ENCODE measurements at regions not wholly inside any gene's neighbourhood (a gene's known extent, or its start where the extent isn't known, plus 50 kb on each side); places are given as distances from the start of the nearest gene placed in this dataset.

GRCh38 chr13:40145139-40145538 is 489.7 kb downstream of the COG6 start:
- H3K4me3 ChIP-seq (ENCODE audit: low read depth, low read length): no peak overlapping the region
- no peak for DNase-seq (ENCODE audit: low read depth)
- no peak for TF ChIP-seq CTCF (IDR thresholded peaks at IDR 0.05; ENCODE audit: insufficient read depth, low read depth, low read length, missing control alignments)

- TF ChIP-seq CTCF (IDR thresholded peaks at IDR 0.05; ENCODE audit: insufficient read depth, low read depth, low read length, missing control alignments): no peak
- H3K4me3 ChIP-seq (ENCODE audit: low read depth, low read length): no peak overlapping the region
- no peak for DNase-seq (ENCODE audit: low read depth)
Measured at GRCh38 chr13:40146063-40146462, 490.6 kb downstream of the COG6 start.

GRCh38 chr13:40146611-40147117 is 491.2 kb downstream of the COG6 start:
- H3K4me3 ChIP-seq (ENCODE audit: low read depth, low read length): no peak overlapping the region
- DNase-seq (ENCODE audit: low read depth): no peak
- TF ChIP-seq CTCF (IDR thresholded peaks at IDR 0.05; ENCODE audit: insufficient read depth, low read depth, low read length, missing control alignments): no peak

- H3K4me3 ChIP-seq (ENCODE audit: low read depth, low read length): no peak overlapping the region
- no peak for TF ChIP-seq CTCF (IDR thresholded peaks at IDR 0.05; ENCODE audit: insufficient read depth, low read depth, low read length, missing control alignments)
- DNase-seq (ENCODE audit: low read depth): no peak
Measured at GRCh38 chr13:40148101-40148500, 492.6 kb downstream of the COG6 start.

- no peak for TF ChIP-seq CTCF (IDR thresholded peaks at IDR 0.05; ENCODE audit: insufficient read depth, low read depth, low read length, missing control alignments)
- H3K4me3 ChIP-seq (ENCODE audit: low read depth, low read length): no peak overlapping the region
- no peak for DNase-seq (ENCODE audit: low read depth)
Measured at GRCh38 chr13:40148742-40149141, 493.3 kb downstream of the COG6 start.

- no peak overlapping the region for H3K4me3 ChIP-seq (ENCODE audit: low read depth, low read length)
- no peak for DNase-seq (ENCODE audit: low read depth)
- TF ChIP-seq CTCF (IDR thresholded peaks at IDR 0.05; ENCODE audit: insufficient read depth, low read depth, low read length, missing control alignments): no peak
Measured at GRCh38 chr13:40149611-40150274, 494.3 kb downstream of the COG6 start.

GRCh38 chr13:40151673-40152072 is 496.2 kb downstream of the COG6 start:
- no peak for DNase-seq (ENCODE audit: low read depth)
- H3K4me3 ChIP-seq (ENCODE audit: low read depth, low read length): no peak overlapping the region
- TF ChIP-seq CTCF (IDR thresholded peaks at IDR 0.05; ENCODE audit: insufficient read depth, low read depth, low read length, missing control alignments): no peak
